Fibroblast of skin of right biceps (primary cell): ENCODE measurements at regions not wholly inside any gene's neighbourhood (a gene's known extent, or its start where the extent isn't known, plus 50 kb on each side); places are given as distances from the start of the nearest gene placed in this dataset.
A peak's percentile ranks its signal among the peaks of the same experiment; 100 is the strongest.
"Not testable (repeated sequence)": the region's sequence is repeated elsewhere in the genome, so short reads cannot be mapped to it uniquely, and the experiment has no call there.

Experiments used
- DNase-seq: peaks from one replicate; pipeline ENCODE4 v3.0.0-alpha.2; 2013

DNA sequence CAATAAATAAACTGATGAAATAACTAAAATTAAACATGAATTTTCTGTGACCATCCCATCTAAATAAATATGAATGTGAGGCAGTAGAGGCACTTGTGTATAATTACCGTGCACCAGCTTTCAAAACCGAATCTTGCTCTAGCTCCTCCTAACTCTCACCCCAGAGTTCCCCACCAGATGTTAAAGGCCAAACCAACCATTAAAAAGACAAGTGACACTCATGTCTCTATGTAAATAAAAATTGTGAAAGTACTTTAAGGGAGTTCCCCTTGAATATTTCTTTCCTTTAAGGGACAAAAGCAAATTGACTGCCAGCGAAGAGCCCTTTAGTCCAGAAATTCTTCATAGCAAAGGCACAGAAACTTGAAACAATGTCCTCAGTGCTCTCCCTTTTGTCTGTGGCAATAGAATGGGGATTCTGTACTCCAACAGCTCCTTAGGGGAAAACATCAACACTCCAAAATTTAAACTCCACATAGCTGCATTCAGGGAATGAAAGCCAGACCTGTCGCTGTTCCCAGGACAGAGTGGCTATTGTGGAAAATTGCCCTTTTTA, 101.7 kb upstream of the SOX21 start:
- no peak for DNase-seq

DNA sequence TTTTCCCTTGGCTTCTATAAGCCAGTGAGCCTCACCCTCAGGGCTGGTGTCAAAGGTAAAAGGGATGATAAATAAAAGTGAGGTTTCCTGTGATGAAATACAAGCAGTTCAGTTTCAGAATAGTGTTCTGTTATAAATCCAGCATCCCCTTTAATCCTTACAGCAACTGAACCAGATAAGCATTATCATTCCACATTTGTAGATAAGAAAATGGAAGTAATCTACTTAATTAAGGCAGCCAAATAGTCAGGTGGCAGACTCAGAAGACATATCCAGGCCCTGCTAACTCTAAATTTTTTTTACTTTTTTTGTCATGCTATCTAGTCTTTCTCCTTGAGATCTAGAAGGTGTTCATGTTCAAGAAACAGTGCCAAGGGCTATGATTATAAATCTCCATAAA, 99.4 kb upstream of the SOX21 start:
- DNase-seq = no peak

DNA sequence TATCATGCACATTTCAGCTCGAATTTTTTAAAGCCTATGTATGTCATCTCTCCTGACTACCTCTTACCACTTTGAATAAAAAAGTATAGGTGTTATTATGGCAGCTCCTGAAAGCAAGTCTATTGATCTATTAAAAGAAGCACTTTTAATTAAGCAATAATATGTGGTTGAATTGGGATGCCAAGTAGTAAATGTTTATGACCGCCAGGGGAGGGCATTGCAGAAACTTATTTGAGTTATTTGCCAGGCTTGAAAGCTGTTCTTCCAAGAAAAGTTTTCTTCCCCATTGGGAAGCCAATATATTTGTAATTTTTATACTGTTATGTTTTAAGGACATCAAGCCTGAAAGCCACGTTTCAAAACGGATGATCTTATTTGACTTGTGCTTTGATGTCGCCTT, 88.1 kb upstream of the SOX21 start:
- no peak for DNase-seq

DNA sequence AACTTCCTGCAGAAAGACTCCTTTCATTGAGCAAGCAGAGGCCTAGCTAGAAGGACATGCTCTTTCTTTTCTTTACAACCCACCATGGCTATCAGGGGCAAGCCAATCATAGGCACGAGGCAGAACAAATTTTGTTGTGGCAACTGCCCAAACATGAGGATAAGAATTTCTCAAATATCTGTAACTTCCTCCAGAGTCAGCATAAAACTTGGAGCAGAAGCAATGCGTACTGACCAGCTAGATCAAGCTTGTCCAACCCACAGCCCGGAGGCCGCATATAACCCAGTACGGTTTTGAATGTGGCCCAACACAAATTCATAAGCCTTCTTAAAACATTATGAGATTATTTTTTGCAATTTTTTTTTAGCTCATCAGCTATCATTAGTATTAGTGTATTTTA, 87.0 kb upstream of the SOX21 start:
- no peak for DNase-seq

DNA sequence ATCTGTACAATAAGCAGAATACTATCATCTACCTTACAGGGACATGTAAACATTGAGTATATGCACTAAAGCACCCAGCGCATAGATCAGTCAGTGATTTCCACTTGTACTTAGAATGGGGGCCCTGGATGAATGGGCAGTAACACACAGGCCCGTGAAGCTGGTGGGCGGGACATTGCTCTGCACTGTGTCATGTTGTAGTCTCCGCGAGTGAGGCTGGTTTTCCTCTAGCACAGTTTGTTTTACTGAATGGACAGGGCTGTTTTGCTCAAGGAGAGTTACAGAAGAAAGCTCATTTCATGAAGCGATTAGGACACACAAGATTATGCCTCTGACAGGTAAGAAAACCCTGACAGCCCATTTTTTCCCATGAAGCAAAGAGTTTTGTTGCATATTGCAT, 86.4 kb upstream of the SOX21 start:
- DNase-seq = no peak

DNA sequence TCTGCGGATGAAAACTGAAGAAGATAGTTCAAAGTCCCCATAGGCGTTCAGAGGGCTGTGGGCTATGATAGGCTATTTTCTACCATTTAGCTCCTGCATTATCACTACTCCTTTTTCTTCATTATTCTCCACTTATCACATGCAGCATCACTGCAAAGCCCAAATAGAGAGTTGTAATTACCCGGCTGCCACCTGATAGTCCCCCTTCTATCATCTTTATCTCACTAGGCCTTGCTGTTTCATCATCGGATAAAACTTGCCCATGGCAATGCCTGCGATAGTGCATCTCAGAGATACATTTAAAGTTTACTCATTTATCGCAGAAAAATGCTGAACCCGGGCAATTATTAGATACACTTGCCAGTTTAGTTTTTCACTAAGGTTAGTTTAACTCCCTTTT, 82.9 kb upstream of the SOX21 start:
- DNase-seq = no peak

DNA sequence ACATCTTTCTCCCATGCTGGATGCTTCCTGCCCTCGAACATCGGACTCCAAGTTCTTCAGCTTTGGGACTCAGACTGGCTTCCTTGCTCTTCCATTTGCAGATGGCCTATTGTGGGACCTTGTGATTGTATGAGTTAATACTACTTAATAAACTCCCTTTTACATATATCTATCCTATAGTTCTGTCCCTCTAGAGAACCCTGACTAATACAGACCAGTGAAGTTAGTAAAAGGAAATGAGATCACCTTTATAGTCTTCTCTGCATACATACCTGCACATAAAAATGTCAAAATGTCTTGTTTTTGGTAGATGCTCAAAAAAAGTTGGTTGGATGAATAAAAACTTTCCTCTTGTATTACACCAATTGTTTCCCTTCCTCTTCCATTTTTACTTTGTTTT, 73.9 kb upstream of the SOX21 start:
- not testable (repeated sequence) for DNase-seq

DNA sequence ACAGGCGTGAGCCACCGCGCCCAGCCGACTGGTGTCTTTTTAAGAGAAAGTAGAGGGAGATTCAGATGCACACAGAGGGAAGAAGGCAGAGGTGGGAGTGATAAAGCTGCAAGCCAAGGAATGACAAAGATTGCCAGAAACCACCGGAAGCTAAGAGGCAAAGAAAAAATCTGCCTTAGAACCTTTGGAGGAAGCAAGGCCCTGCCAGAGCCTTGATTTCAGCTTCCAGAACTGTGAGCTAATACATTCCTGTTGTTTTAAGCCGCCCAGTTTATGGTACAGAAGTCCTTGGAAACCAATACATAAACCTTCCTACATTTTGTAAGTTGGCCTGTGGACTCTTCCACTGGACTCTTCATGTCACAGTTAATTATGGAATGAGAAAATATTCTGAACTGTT, 71.7 kb upstream of the SOX21 start:
- DNase-seq = peak; percentile 22

DNA sequence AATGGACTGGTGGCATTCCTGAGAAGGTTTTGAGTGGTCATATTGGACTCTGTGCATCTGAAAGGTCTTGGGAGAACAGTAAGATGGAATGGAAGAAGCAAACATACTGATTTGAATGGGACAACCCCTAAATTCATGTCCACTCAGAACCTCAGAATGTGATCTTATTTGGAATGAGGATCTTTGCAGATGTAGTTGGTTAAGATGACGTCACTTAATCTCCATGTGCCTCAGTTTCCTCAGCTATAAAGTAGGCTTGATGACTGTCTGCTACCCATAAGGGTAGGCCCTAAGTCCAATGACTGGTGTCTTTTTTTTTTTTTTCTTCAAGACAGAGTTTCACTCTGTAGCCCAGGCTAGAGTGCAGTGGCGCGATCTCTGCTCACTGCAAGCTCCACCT, 71.1 kb upstream of the SOX21 start:
- no peak for DNase-seq

DNA sequence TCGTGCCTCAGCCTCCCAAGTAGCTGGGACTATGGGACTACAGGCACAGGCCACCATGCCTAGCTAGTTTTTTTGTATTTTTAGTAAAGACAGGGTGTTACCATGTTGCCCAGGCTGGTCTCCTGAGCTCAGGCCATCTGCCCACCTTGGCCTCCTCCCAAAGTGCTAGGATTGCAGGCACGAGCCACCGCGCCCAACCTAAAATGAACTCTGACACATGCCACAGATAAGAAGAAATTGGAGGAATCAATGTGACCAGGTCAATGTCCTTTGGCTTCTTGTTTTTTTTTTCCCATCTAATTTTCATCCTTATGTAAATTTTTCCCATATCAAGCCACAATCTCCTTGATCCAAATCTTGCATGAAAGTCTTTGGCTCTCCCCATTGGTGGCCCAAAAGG, 68.1 kb upstream of the SOX21 start:
- no peak for DNase-seq

DNA sequence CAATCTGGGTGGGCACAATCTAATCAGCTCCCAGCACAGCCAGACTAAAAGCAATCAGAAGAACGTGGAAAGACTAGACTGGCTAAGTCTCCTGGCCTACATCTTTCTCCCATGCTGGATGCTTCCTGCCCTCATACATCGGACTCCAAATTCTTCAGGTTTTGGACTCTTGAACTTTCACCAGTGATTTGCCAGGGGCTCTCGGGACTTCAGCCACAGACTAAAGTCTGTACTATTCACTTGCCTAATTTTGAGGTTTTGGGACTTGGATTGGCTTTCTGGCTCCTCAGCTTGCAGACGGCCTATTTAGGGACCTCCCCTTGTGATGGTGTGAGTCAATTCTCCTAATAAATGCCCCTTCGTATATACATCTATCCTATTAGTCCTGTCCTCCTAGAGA, 66.6 kb upstream of the SOX21 start:
- no peak for DNase-seq

DNA sequence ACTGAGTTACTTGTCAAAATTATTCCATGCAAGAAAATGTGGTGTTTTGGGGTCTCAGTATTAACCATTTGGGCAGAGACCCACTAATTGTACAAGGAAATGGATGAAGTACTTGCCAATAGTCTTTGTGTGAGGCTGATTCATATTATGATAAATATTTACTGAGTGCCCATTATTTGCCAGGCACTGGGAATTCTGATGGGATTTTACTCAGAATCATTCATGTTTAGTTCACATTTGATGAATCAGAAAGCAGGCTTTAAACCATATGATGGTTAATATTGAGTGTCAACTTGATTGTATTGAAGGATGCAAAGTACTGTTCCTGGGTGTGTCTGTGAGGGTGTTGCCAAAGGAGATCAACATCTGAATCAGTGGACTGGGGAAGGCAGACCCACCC, 66.2 kb upstream of the SOX21 start:
- no peak for DNase-seq

DNA sequence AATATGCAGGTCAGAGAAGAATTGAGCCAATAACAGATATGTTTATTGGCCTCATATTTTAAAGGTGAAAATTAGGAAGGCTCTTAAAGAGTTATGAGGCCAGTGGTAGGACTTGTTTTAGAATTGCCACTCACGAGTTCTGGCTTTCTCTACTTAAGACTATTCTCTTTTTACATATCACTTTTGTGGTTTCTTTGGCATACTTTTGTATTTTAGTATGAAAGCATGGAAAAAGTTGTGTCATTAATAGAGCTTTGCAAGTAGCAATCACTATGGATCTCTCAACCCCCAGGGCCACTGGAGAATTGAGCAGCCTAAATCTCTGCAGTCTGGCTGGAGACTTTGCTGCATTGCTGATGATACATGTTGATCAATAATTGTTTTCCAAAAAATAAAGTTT, 64.6 kb upstream of the SOX21 start:
- no peak for DNase-seq

DNA sequence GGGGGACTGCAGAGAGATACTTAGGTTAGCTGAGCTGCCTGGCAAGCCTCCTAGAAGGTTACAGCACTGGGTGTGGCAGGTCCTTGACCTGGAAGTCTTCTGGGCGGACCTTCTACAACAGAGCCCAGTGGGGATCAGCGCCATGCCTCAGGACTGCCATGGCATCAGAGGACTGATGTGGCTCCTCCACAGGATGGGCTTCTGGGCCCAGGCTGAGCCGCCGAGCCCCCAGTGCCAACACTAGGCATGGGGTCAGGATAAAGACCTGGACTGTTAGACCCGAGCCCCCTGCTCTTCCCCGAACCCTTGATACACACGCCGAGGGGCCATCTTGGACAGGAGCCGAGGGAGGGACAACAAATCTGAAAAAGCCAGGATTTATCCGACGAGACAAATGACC, 64.0 kb upstream of the SOX21 start:
- DNase-seq = no peak

DNA sequence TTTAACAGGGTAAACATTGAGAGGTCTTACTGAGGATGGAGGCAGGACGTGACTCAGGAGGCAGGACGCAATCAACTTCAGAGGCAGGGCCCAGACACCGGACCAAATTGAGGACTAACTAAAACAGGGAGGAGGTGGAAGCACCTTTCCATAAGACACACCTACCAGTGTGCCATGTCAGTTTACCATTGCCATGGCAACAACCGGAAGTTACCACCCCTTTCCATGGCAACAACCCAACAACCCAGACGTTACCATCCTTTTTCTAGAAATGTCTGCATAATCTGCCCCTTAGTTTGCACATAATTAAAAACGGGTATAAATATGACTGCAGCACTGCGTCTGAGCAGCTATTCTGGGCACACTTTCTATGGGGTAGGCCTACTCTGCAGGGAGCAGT, 53.5 kb upstream of the SOX21 start:
- no peak for DNase-seq

DNA sequence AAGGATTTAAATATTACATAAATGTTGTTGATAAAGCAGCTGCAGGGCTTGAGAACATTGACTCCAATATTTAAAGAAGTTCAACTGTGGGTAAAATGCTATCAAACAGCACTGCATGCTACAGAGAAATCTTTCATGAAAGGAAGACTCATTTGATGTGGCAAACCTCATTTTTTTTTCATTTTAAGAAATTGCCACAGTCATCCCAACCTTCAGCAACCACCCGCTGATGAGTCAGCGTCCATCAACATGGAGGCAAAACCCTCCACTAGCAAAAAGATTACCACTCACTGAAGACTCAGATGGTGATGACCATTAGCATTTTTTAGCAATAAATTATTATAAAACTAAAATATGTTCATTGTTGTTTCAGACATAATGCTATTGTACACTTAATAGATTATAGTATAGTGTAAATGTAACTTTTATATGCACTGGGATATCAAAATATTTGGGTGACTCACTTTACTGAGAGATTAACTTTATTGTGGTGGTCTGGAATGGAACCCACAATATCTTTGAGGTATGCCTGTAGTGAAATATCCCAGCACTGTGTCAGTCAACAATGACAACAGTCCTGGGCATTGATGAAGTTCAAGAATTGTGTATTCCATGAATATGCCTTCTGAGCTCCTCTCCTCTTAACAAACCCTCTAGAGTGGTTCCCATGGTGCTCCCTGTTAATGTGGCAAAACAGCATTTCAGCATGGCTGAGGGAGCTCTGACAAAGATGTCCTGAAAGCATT, 52.4 kb upstream of the SOX21 start:
- no peak for DNase-seq
